Stromal cell of bone marrow (primary cell): ENCODE measurements at regions not wholly inside any gene's neighbourhood (a gene's known extent, or its start where the extent isn't known, plus 50 kb on each side); places are given as distances from the start of the nearest gene placed in this dataset.
"Not testable (repeated sequence)": the region's sequence is repeated elsewhere in the genome, so short reads cannot be mapped to it uniquely, and the experiment has no call there.

Experiments used
- DNase-seq: peaks from one replicate; pipeline ENCODE4 v3.0.0-alpha.2; 2012; ENCODE audit warnings: low read depth

DNA sequence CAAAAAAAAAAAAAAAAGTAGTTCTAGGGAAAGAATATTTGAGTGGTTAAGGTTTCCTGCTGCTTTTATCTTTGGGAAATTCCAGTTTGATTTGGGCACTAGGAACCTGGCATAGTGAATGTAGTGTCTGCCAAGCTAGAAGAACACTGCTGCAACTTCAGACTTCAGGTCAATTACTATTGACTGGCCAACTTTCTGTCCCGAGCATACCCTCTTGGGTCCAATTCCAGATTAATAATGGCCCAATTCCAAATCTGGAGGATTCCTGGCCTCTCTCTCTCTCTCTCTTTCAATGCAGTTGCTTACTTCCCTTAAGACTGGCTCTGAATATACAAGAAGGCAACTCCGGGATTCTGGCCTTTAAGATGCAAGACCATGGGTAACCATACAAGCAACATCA lies 74.9 kb downstream of the ANKEF1 start:
- DNase-seq, result no peak

GRCh38 chr20:10110151-10110550 lies 75.4 kb downstream of the ANKEF1 start:
- no peak for DNase-seq

DNA sequence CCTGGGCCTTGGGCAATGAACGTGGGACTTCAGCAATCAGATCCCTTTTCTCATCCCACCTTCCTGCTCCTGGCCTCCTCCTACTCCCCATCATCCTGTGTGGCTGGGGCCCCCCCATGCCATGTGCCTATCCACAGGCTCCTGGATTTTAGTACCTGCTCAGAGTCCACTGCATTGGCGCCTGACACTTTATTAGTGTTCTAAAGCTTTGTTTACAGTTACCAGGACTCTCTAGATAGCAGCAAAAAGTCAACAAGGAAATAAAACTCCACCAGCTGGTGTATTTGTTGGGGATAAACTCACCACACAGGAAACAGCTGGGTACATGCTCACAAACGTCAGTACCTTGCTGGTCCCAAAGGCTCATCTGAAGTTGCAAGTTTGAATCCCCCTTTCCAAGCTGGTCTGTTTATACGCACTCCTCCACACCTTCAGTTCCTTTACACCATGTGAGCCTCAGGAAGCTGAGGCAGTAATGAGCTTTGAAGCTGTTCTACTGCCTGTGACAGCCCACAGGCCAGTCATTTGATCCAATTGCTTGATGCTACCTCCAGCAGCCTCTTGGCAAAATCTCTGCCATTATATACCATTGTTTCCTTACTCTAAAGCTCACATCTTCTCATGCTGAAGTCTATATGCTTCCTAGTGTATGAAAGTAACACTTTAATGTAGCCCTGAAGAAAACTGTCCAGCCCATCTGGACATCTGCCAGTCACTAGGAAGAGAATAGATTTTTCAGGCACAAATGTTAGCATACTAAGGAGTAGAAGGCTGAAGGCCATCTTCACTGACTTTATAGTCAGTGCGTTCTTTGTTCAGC lies 76.6 kb downstream of the ANKEF1 start:
- no peak for DNase-seq

- no peak for DNase-seq
These were observed 77.1 kb downstream of the ANKEF1 start for GRCh38 chr20:10111959-10112250.

GRCh38 chr20:10113746-10114145 lies 79.0 kb downstream of the ANKEF1 start:
- DNase-seq, result no peak

- DNase-seq, result no peak
These were observed 79.8 kb downstream of the ANKEF1 start for GRCh38 chr20:10114598-10114997.

DNA sequence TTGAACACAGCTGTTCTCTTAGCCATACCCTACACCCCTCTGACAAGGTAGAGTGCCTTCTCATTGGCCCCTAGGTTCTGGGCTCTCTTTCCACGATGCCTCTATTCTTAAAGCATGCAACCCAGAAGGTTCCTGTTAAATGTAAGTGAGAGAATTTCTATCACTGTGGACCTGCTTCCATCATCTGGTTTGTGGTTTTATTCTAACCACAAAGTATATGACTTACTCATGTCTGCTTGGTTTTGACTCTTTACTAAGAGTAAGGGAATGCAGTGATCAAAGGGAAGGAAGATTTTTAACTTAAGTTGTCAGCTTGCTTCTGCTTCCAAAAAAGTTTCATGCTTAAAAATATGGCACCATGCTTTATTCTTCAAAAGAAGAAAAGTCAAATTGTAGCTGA lies 80.2 kb downstream of the ANKEF1 start:
- DNase-seq, result peak; percentile 59

- no peak for DNase-seq
These were observed 84.5 kb downstream of the ANKEF1 start for GRCh38 chr20:10119336-10119735.

DNA sequence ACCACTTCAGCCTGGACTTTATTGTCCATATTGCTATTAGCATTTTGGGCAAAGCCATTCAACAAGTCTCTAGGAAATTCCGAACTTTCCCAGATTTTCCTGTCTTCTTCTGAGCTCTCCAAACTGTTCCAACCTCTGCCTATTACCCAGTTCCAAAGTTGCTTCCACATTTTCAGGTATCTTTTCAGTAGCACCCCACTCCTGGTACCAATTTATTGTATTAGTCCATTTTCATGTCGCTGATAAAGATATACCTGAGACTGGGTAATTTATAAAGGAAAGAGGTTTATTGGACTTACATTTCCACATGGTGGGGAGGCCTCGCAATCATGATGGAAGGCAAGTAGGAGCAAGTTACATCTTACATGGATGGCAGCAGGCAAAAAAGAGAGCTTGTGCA lies 90.1 kb downstream of the ANKEF1 start:
- DNase-seq, result not testable (repeated sequence)

GRCh38 chr20:10125757-10126156 lies 91.0 kb downstream of the ANKEF1 start:
- DNase-seq, result no peak

DNA sequence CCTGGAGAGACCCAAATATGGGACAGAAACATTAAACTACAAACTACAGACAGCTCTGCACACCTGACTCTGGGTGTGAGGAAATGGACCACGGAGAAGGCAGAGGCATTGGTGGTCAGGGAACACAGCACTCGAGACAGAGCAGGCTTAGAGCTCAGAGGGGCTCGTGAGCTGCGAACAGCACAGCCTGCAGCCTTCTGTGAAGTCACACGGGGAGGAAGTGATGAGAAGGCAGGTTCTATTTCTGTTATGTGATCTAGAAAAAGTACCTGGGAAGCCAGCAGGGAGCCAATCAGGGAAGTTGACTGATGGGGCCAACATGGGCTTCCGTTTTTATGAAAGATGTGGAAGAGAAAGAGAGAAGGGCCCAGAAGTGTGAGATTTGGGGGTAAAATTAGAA lies 88.9 kb upstream of the SNAP25 start:
- no peak for DNase-seq

GRCh38 chr20:10131732-10132345 lies 86.8 kb upstream of the SNAP25 start:
- DNase-seq, result peak; percentile 23

GRCh38 chr20:10132387-10132786 lies 86.2 kb upstream of the SNAP25 start:
- no peak for DNase-seq

DNA sequence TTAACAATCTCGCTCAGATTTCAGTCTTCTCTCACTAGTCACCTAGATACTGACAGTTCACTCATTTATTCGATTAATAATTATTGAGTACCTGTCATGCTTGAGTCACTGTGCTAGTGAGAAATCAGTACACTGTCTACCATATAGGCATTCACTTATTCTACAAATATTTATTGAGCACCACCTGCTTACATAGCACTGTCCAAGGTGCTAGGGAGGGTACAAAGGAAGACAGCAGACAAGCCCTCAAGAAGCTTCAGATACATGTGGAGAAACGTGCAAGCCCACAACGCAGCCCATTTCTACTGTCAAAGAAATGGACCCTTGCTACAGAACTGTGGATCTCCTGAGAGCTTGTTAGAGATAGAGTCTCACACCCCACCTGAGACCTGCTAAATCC lies 85.1 kb upstream of the SNAP25 start:
- DNase-seq, result no peak

GRCh38 chr20:10134176-10134575 lies 84.5 kb upstream of the SNAP25 start:
- no peak for DNase-seq

DNA sequence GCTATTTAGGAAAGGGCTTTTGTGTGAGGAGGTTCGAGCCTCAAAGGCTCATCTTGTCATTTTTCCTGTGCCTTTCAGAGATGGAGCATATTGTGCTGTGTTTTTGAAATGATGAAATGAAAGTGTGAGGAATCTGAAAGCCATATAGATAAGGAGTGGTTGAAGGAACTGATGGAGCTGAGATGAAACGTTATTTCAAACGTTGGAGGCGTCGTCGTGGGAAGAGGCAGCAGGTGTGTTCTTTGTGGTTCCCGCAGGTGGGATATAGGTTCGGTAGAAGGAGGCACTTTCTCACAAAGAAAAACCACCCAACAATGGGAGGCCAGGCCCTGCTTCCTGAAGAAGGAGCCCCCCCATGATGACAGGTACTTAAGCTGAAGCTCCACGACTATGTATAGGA lies 83.2 kb upstream of the SNAP25 start:
- DNase-seq, result no peak

GRCh38 chr20:10137032-10137431 lies 81.6 kb upstream of the SNAP25 start:
- DNase-seq, result no peak

GRCh38 chr20:10137533-10137932 lies 81.1 kb upstream of the SNAP25 start:
- DNase-seq, result no peak

GRCh38 chr20:10157549-10157948 lies 61.1 kb upstream of the SNAP25 start:
- DNase-seq, result no peak

DNA sequence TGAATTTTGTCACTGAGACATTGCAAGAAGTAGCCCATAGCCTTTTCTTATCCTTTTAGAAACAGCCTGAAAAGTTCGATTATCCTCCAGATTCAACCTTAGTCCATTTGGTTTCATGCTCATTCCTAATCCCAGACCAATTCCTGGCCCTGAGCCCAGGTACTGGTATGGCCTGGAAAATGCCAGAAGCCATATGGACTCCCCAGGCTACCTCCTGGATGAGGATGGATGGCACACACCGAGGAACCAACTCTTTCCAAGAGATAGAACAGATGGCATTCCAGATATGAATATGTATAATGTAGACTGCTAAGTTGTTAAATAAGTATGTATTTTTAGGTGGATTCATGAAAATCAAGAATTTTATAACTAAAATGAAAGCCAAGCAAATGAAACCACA lies 51.6 kb upstream of the SNAP25 start:
- no peak for DNase-seq

DNA sequence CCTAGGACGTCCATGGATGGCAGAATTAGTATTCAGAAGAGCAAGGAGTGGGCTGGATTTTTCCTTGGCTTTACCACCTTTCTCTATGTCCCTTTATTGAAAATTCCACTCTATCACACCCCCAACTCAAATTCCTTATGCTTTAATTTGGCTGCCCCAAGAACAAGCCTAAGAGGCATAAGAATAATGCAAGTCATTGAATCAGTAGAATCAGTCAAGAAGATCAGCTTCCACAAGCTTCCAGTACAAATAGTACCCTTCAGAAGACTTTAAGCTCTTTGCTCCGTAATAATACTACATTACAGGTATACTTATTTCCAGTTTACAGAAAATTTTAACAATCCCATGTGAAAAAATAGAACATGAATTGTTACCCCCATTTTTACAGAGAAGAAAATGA lies 51.0 kb upstream of the SNAP25 start:
- DNase-seq, result no peak
